ENCODE measurements at regions not wholly inside any gene's neighbourhood (a gene's known extent, or its start where the extent isn't known, plus 50 kb on each side); places are given as distances from the start of the nearest gene placed in this dataset. TPM values are rescaled to one million over a fixed set of nuclear protein-coding genes. Genes with fewer than 3 reads are reported as not detected.

- Histone ChIP-seq H3K4me3 (ENCODE audit: low read depth, low read length) (no peak overlapping the region), H3K9me3 (ENCODE audit: control insufficient read depth, insufficient read depth, low read length) (peaks cover 20% of the 10 kb centered on the region), H3K27ac (ENCODE audit: low read depth, low read length) (no peak overlapping the region), H3K27me3 (ENCODE audit: control insufficient read depth, insufficient read depth, low read length) (no peaks in the 10 kb centered on the region)
- no peak for TF ChIP-seq CTCF (IDR thresholded peaks at IDR 0.05; ENCODE audit: low read depth, low read length)
- CTCF ChIA-PET = no interaction called here
- DNase-seq (ENCODE audit: low read depth, low spot score) = no peak
- POLR2A ChIA-PET = no interaction called here
These were observed 65.4 kb upstream of the ZNF91 start for GRCh38 chr19:23460656-23461055.

Small RNA genes lying in the stretch of these regions (small RNA-seq; reads per million reads assigned to genes)
- gene RPS27P29 (ENCODE audit: insufficient read length, low read depth) = not detected

Measured in AG04450 (cell line).